Liver (tissue), 8 donors: ENCODE measurements at regions not wholly inside any gene's neighbourhood (a gene's known extent, or its start where the extent isn't known, plus 50 kb on each side); places are given as distances from the start of the nearest gene placed in this dataset.

Experiments used
- DNase-seq: peaks from one replicate; pipeline ENCODE4 v3.0.0-alpha.2; 2017; ENCODE audit warnings: low spot score
- H3K27ac ChIP-seq, 2 donors: one replicate each; pipeline ENCODE4 v1.7.0; 2013; ENCODE audit warnings: inconsistent platforms in 2 of 2, low read length in 2 of 2, control low read depth in 1 of 2, low read depth in 1 of 2, mild to moderate bottlenecking in 1 of 2
- H3K27me3 ChIP-seq, 4 donors: one replicate each; pipeline versions ENCODE4 v1.6.1 to v1.7.0; 2013; ENCODE audit warnings: low read length in 3 of 4, inconsistent platforms in 1 of 4, mild to moderate bottlenecking in 1 of 4, moderate library complexity in 1 of 4; ENCODE audit not compliant: control insufficient read depth in 4 of 4, insufficient read depth in 4 of 4
- H3K36me3 ChIP-seq, 4 donors: one replicate each; pipeline versions ENCODE4 v1.6.1 to v1.7.0; 2013; ENCODE audit warnings: low read length in 3 of 4, mild to moderate bottlenecking in 3 of 4, low read depth in 1 of 4, moderate library complexity in 1 of 4; ENCODE audit not compliant: control insufficient read depth in 4 of 4, insufficient read depth in 3 of 4
- H3K4me1 ChIP-seq, 4 donors: one replicate each; pipeline versions ENCODE4 v1.6.1 to v1.7.0; 2013; ENCODE audit warnings: low read length in 3 of 4, mild to moderate bottlenecking in 3 of 4, moderate library complexity in 1 of 4; ENCODE audit not compliant: control insufficient read depth in 4 of 4, insufficient read depth in 4 of 4
- H3K4me3 ChIP-seq, 3 donors: one replicate each; pipeline versions ENCODE4 v1.6.1 to v1.7.0; 2013; ENCODE audit warnings: low read length in 3 of 3, control low read depth in 1 of 3, low read depth in 1 of 3, mild to moderate bottlenecking in 1 of 3
- H3K9ac ChIP-seq, 2 donors: one replicate each; pipeline ENCODE4 v1.7.0; 2013; ENCODE audit warnings: low read length in 2 of 2, mild to moderate bottlenecking in 2 of 2, moderate library complexity in 2 of 2, control low read depth in 1 of 2, low read depth in 1 of 2
- H3K9me3 ChIP-seq, 4 donors: one replicate each; pipeline versions ENCODE4 v1.6.1 to v1.7.0; 2013; ENCODE audit warnings: low read length in 3 of 4; ENCODE audit not compliant: control insufficient read depth in 4 of 4
- CTCF ChIP-seq: fragments of 150-350 bp; IDR thresholded peaks from 2 replicates; pipeline ENCODE4 v1.5.1; 2017; ENCODE audit warnings: improper control_type of control experiment, low read depth, low read length; ENCODE audit not compliant: missing input control
- EGR1 ChIP-seq, 2 donors: IDR thresholded peaks; 2 replicates each; pipeline ENCODE4 v1.6.1; 2016 to 2018; ENCODE audit warnings: antibody characterized with exemption in 2 of 2, low read depth in 2 of 2
- GABPA ChIP-seq, 2 donors: IDR thresholded peaks in 1 of 2; conservative IDR thresholded peaks in 1 of 2; 2 replicates each; pipeline ENCODE4 v1.6.1; 2016; ENCODE audit warnings: antibody characterized with exemption in 2 of 2, mild to moderate bottlenecking in 1 of 2, moderate library complexity in 1 of 2
- HNF4G ChIP-seq: IDR thresholded peaks from 2 replicates; pipeline ENCODE4 v1.6.1; 2016; ENCODE audit warnings: antibody characterized with exemption
- JUND ChIP-seq, 2 donors: IDR thresholded peaks; 2 replicates each; pipeline ENCODE4 v1.6.1; 2016; ENCODE audit warnings: antibody characterized with exemption in 2 of 2
- MAX ChIP-seq: IDR thresholded peaks from 2 replicates; pipeline ENCODE4 v1.6.1; 2016; ENCODE audit warnings: antibody characterized with exemption
- NR2F2 ChIP-seq: IDR thresholded peaks from 2 replicates; pipeline ENCODE4 v1.6.1; 2016; ENCODE audit warnings: antibody characterized with exemption
- RAD21 ChIP-seq, 2 donors: IDR thresholded peaks; 2 replicates each; pipeline ENCODE4 v1.6.1; 2016; ENCODE audit warnings: antibody characterized with exemption in 2 of 2, mild to moderate bottlenecking in 2 of 2
- ZBTB33 ChIP-seq: IDR thresholded peaks from 2 replicates; pipeline ENCODE4 v1.6.1; 2016; ENCODE audit warnings: antibody characterized with exemption
- WGBS: extraction: QIAGEN DNeasy Blood & Tissue Kit; methylation state at CpG from one replicate; pipeline ENCODE4 v1.1.7; 2013; 5-methylcytosine and 5-hydroxymethylcytosine counted together
- donor health status: healthy.
- donor health status: healthy.
- donor health status: healthy.
- donor health status: healthy.
- donor health status: healthy.

DNA sequence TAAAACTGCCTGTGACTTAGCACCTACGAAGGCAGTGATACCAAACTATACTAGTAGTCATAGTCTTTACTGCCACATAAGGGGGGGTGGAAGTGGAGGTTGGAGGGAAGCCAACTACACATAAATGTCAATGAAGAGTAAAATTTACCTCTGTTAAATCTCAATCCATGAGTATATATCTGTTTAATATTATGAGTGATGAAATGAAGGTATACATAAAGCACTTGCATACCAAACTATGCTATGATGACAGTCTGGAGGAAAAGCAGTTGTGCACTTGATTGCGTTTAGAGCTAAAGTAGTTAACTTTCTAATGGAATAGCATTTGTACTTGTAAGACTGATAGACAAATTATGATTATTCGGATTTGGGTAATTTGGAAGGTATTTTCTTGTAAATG lies 129.2 kb upstream of the POU5F2 start (continued):
- TF ChIP-seq ZBTB33 = no peak
- no peak for TF ChIP-seq MAX
- TF ChIP-seq GABPA (IDR thresholded peaks at IDR 0.05 in 1 of 2, conservative IDR thresholded peaks at IDR 0.05 in 1 of 2) = no peak

DNA sequence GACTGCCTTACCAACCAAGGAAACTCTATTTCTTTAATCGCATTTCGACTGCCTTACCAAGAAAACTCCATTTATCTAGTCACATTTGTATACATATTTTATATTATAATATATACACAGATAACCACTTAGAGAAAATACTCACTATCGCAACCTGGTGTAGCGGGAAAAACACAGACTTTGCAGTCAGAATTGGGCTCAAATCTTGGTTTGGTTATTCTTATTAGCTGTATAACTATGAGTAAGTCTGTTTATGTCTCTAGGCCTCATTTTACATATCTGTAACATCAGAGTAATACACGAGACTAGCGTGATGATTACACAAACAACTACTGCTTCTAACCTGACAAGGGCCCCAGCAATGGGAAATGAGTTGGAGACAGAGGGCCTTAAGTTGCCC lies 127.5 kb upstream of the POU5F2 start:
- Histone ChIP-seq H3K36me3 (no peaks in the 10 kb centered on the region), H3K4me1 (no peaks in the 10 kb centered on the region), H3K9me3 (no peaks in the 10 kb centered on the region), H3K4me3 (no peak overlapping the region), H3K27ac (no peak overlapping the region), H3K9ac (no peak overlapping the region), H3K27me3 (no peaks in the 10 kb centered on the region)
- WGBS = 97% methylated on average over 6 of the region's 6 CpGs
- DNase-seq = no peak
- no peak for TF ChIP-seq CTCF
- TF ChIP-seq NR2F2 = no peak
- no peak for TF ChIP-seq RAD21 (IDR thresholded peaks at IDR 0.05)
- TF ChIP-seq EGR1 (IDR thresholded peaks at IDR 0.05; ENCODE audit: low read depth in 2 of 2) = no peak
- no peak for TF ChIP-seq JUND (IDR thresholded peaks at IDR 0.05)
- no peak for TF ChIP-seq MAX

- Histone ChIP-seq H3K27ac (no peak overlapping the region), H3K9ac (no peak overlapping the region), H3K36me3 (peaks cover 0 to 2% (median 0%) of the 10 kb centered on the region in 4 donors), H3K4me1 (no peaks in the 10 kb centered on the region), H3K4me3 (no peak overlapping the region), H3K9me3 (peaks cover 0 to 3% (median under 1%) of the 10 kb centered on the region in 4 donors), H3K27me3 (no peaks in the 10 kb centered on the region)
- DNase-seq = no peak
- 82% methylated on average over 3 of the region's 3 CpGs for WGBS
- TF ChIP-seq HNF4G (no peak), MAX (no peak), ZBTB33 (no peak), RAD21 (IDR thresholded peaks at IDR 0.05) (peak in 1 of 2 donors; percentile 14)
Observed at GRCh38 chr5:93850311-93850710, 108.9 kb upstream of the POU5F2 start.
